H1 (cell line): ENCODE measurements at regions not wholly inside any gene's neighbourhood (a gene's known extent, or its start where the extent isn't known, plus 50 kb on each side); places are given as distances from the start of the nearest gene placed in this dataset.

Experiments
- CTCF ChIA-PET: fragments of 300-600 bp; sonication (Branson Sonifier 250); formaldehyde crosslinking; loops from one replicate; lab custom pipeline; 2021; ENCODE audit not compliant: partially characterized antibody; lab: Charles Lee
- POLR2A ChIA-PET: fragments of 300-600 bp; sonication (Branson Sonifier 250); formaldehyde crosslinking; loops from one replicate; lab custom pipeline; 2021; ENCODE audit warnings: inconsistent platforms; ENCODE audit not compliant: partially characterized antibody; lab: Charles Lee
- DNase-seq, 2 experiments: peaks; one replicate each; pipeline versions ENCODE4 v3.0.0 to v3.0.0-alpha.2; 2010 to 2022; ENCODE audit warnings: low spot score in 2 of 2, low read depth in 1 of 2, mixed read lengths in 1 of 2
- FAIRE-seq: peaks from 2 replicates; lab custom pipeline; 2011; peaks lifted over from hg19 to GRCh38; lab: Jason Lieb, UNC
- H2AFZ ChIP-seq: 2 replicates; pipeline ENCODE4 v1.8.1; 2012; ENCODE audit warnings: low read length, inconsistent platforms
- H2AK5ac ChIP-seq: 2 replicates; pipeline ENCODE4 v1.6.1; 2013; ENCODE audit warnings: low read depth, low read length
- H2BK120ac ChIP-seq: replicated peaks from 2 replicates; pipeline ENCODE3; 2013; ENCODE audit warnings: low read depth, low read length, inconsistent platforms
- H2BK12ac ChIP-seq: 2 replicates; pipeline ENCODE4 v1.6.1; 2013; ENCODE audit warnings: low read depth, low read length
- H2BK15ac ChIP-seq: 2 replicates; pipeline ENCODE4 v1.6.1; 2013; ENCODE audit warnings: low read length
- H2BK20ac ChIP-seq: 2 replicates; pipeline ENCODE4 v1.6.1; 2013; ENCODE audit warnings: low read length
- H2BK5ac ChIP-seq: 2 replicates; pipeline ENCODE4 v1.6.1; 2013; ENCODE audit warnings: low read depth, low read length
- H3K14ac ChIP-seq: 2 replicates; pipeline ENCODE4 v1.6.1; 2013; ENCODE audit warnings: inconsistent platforms; ENCODE audit not compliant: insufficient read length
- H3K18ac ChIP-seq: 2 replicates; pipeline ENCODE4 v1.6.1; 2013; ENCODE audit warnings: low read length; ENCODE audit errors: extremely low read depth
- H3K23ac ChIP-seq: 2 replicates; pipeline ENCODE4 v1.6.1; 2013; ENCODE audit warnings: inconsistent platforms; ENCODE audit not compliant: insufficient read length
- H3K23me2 ChIP-seq: 2 replicates; pipeline ENCODE4 v1.6.1; 2013; ENCODE audit warnings: low read depth, low read length
- H3K27ac ChIP-seq: 2 replicates; pipeline ENCODE4 v1.6.1; 2011; ENCODE audit warnings: low read depth, low read length, inconsistent platforms
- H3K27me3 ChIP-seq, 4 experiments: replicated peaks in 1 of 4; 1 replicate in 1 of 4; 2 replicates in 3 of 4; pipeline versions ENCODE4 v1.6.1 to v1.8.1; 2011 to 2013; ENCODE audit warnings: low read length in 3 of 4, mild to moderate bottlenecking in 3 of 4, inconsistent platforms in 2 of 4, mixed read lengths in 2 of 4, moderate library complexity in 1 of 4; ENCODE audit not compliant: control insufficient read depth in 3 of 4, insufficient read depth in 3 of 4; ENCODE audit errors: extremely low read depth in 1 of 4
- H3K36me3 ChIP-seq, 4 experiments: 2 replicates each; pipeline versions ENCODE4 v1.6.1 to v1.8.1; 2011 to 2013; ENCODE audit warnings: mild to moderate bottlenecking in 4 of 4, low read length in 3 of 4, moderate library complexity in 2 of 4, control low read depth in 1 of 4, inconsistent platforms in 1 of 4; ENCODE audit not compliant: insufficient read depth in 4 of 4, control insufficient read depth in 2 of 4
- H3K4ac ChIP-seq: replicated peaks from 2 replicates; pipeline ENCODE3; 2013; ENCODE audit warnings: low read length, low read depth, mixed read lengths, inconsistent platforms; ENCODE audit not compliant: insufficient read length
- H3K4me1 ChIP-seq, 4 experiments: replicated peaks in 1 of 4; 1 replicate in 1 of 4; 2 replicates in 3 of 4; pipeline versions ENCODE4 v1.6.1 to v1.8.1; 2011 to 2013; ENCODE audit warnings: low read length in 3 of 4, inconsistent platforms in 2 of 4, mixed read lengths in 1 of 4; ENCODE audit not compliant: insufficient read depth in 4 of 4, control insufficient read depth in 3 of 4
- H3K4me2 ChIP-seq, 2 experiments: 2 replicates each; pipeline versions ENCODE4 v1.6.1 to v1.8.1; 2011 to 2013; ENCODE audit warnings: low read depth in 2 of 2, low read length in 2 of 2, control low read depth in 1 of 2, inconsistent platforms in 1 of 2, mild to moderate bottlenecking in 1 of 2; ENCODE audit not compliant: insufficient read depth in 1 of 2
- H3K4me3 ChIP-seq, 4 experiments: fragments of 200-600, 300-600 bp in 1 of 4; sonication (generic), shearing (Covaris generic), sonication (Bioruptor Twin) in 1 of 4; 2 replicates each; pipeline versions ENCODE4 v1.5.1 to v1.8.1; 2011 to 2016; ENCODE audit warnings: low read length in 4 of 4, low read depth in 3 of 4, control low read depth in 2 of 4, inconsistent platforms in 2 of 4, mild to moderate bottlenecking in 2 of 4, mixed read lengths in 1 of 4, moderate library complexity in 1 of 4; ENCODE audit not compliant: insufficient read depth in 2 of 4; ENCODE audit errors: extremely low read depth in 1 of 4
- H3K56ac ChIP-seq: replicated peaks from 2 replicates; pipeline ENCODE3; 2013; ENCODE audit warnings: low read depth, mild to moderate bottlenecking, mixed read lengths, low read length, inconsistent platforms; ENCODE audit not compliant: insufficient read length
- H3K79me1 ChIP-seq: 2 replicates; pipeline ENCODE4 v1.6.1; 2013; ENCODE audit warnings: low read depth, low read length, control low read depth
- H3K79me2 ChIP-seq, 2 experiments: 2 replicates each; pipeline versions ENCODE4 v1.6.1 to v1.8.1; 2012 to 2013; ENCODE audit warnings: low read length in 2 of 2, mild to moderate bottlenecking in 2 of 2, inconsistent platforms in 1 of 2; ENCODE audit not compliant: insufficient read depth in 2 of 2, control insufficient read depth in 1 of 2
- H3K9ac ChIP-seq, 4 experiments: replicated peaks in 1 of 4; 1 replicate in 1 of 4; 2 replicates in 3 of 4; pipeline versions ENCODE4 v1.6.1 to v1.8.1; 2011 to 2013; ENCODE audit warnings: low read depth in 3 of 4, low read length in 3 of 4, control low read depth in 2 of 4, mild to moderate bottlenecking in 2 of 4, moderate library complexity in 2 of 4, inconsistent platforms in 1 of 4; ENCODE audit errors: extremely low read depth in 1 of 4
- H3K9me3 ChIP-seq, 2 experiments: 2 replicates each; pipeline versions ENCODE4 v1.6.1 to v1.8.1; 2012 to 2013; ENCODE audit warnings: mild to moderate bottlenecking in 2 of 2, moderate library complexity in 2 of 2, control low read depth in 1 of 2, inconsistent platforms in 1 of 2, low read depth in 1 of 2, low read length in 1 of 2, mixed read lengths in 1 of 2; ENCODE audit not compliant: insufficient read depth in 2 of 2
- H4K20me1 ChIP-seq, 2 experiments: replicated peaks in 1 of 2; 2 replicates each; pipeline versions ENCODE3 to v1.8.1; 2011 to 2013; ENCODE audit warnings: inconsistent platforms in 2 of 2, low read length in 2 of 2, mild to moderate bottlenecking in 1 of 2; ENCODE audit not compliant: insufficient read depth in 2 of 2, control insufficient read depth in 1 of 2
- H4K5ac ChIP-seq: 2 replicates; pipeline ENCODE4 v1.6.1; 2013; ENCODE audit warnings: low read length, low read depth, mixed read lengths, inconsistent platforms; ENCODE audit not compliant: insufficient read length
- H4K8ac ChIP-seq: 2 replicates; pipeline ENCODE4 v1.8.0; 2013; ENCODE audit warnings: mild to moderate bottlenecking, moderate library complexity, low read length, inconsistent platforms; ENCODE audit not compliant: insufficient read depth; ENCODE audit errors: extremely low read depth
- H4K91ac ChIP-seq: replicated peaks from 2 replicates; pipeline ENCODE3; 2013; ENCODE audit warnings: low read length, mixed read lengths, inconsistent platforms; ENCODE audit not compliant: insufficient read length
- BRCA1 ChIP-seq: IDR thresholded peaks from 2 replicates; pipeline ENCODE4 v1.6.1; 2012; ENCODE audit warnings: low read depth, low read length, improper control_type of control experiment
- CREB1 ChIP-seq: IDR thresholded peaks from 2 replicates; pipeline ENCODE4 v1.6.1; 2012; ENCODE audit warnings: inconsistent platforms
- EGR1 ChIP-seq: IDR thresholded peaks from 2 replicates; pipeline ENCODE4 v1.6.1; 2011; ENCODE audit warnings: low read depth, low read length, borderline replicate concordance
- HDAC2 ChIP-seq, 2 experiments: fragments of 300-600 bp in 1 of 2; sonication (generic) in 1 of 2; IDR thresholded peaks; 2 replicates each; pipeline ENCODE4 v1.6.1; 2011 to 2012; ENCODE audit warnings: low read depth in 2 of 2, low read length in 2 of 2, mild to moderate bottlenecking in 2 of 2, moderate library complexity in 2 of 2, borderline replicate concordance in 1 of 2, inconsistent platforms in 1 of 2
- JUND ChIP-seq: IDR thresholded peaks from 2 replicates; pipeline ENCODE4 v1.6.1; 2011; ENCODE audit warnings: mild to moderate bottlenecking, improper control_type of control experiment, low read length
- KDM4A ChIP-seq: IDR thresholded peaks from one replicate; pipeline ENCODE4 v1.7.1; 2012; ENCODE audit warnings: low read depth, mild to moderate bottlenecking, moderate library complexity, low read length, inconsistent platforms; ENCODE audit not compliant: severe bottlenecking
- NANOG ChIP-seq: IDR thresholded peaks from 2 replicates; pipeline ENCODE4 v1.6.1; 2011; ENCODE audit warnings: low read length, low read depth, mild to moderate bottlenecking, inconsistent platforms; ENCODE audit not compliant: insufficient read depth, poor library complexity, severe bottlenecking
- NRF1 ChIP-seq: IDR thresholded peaks from 2 replicates; pipeline ENCODE4 v1.6.1; 2011; ENCODE audit warnings: mild to moderate bottlenecking, low read depth, low read length, improper control_type of control experiment
- POLR2A ChIP-seq, 2 experiments: IDR thresholded peaks; 1 replicate in 1 of 2; 2 replicates in 1 of 2; pipeline ENCODE4 v1.6.1; 2011; ENCODE audit warnings: low read depth in 2 of 2, low read length in 2 of 2, mild to moderate bottlenecking in 2 of 2; ENCODE audit errors: control extremely low read depth in 1 of 2
- SIN3A ChIP-seq, 2 experiments: IDR thresholded peaks in 1 of 2; conservative IDR thresholded peaks in 1 of 2; 2 replicates each; pipeline ENCODE4 v1.6.1; 2011 to 2012; ENCODE audit warnings: low read length in 2 of 2, improper control_type of control experiment in 1 of 2, low read depth in 1 of 2, mild to moderate bottlenecking in 1 of 2
- SP2 ChIP-seq: IDR thresholded peaks from 2 replicates; pipeline ENCODE4 v1.6.1; 2012; ENCODE audit warnings: mild to moderate bottlenecking, low read length, inconsistent platforms
- SUZ12 ChIP-seq: fragments of 200-600 bp; sonication (generic); IDR thresholded peaks from 2 replicates; pipeline ENCODE4 v1.6.1; 2012; ENCODE audit warnings: mild to moderate bottlenecking, inconsistent platforms, low read length, moderate library complexity, mixed read lengths
- TAF1 ChIP-seq: IDR thresholded peaks from 2 replicates; pipeline ENCODE4 v1.6.1; 2011; ENCODE audit warnings: mild to moderate bottlenecking, low read depth, low read length
- TEAD4 ChIP-seq: IDR thresholded peaks from 2 replicates; pipeline ENCODE4 v1.6.1; 2012; ENCODE audit warnings: low read depth, low read length, inconsistent platforms, mixed read lengths
- WGBS, 2 experiments: shearing (Covaris generic) in 1 of 2; methylation state at CpG; one replicate each; pipeline versions ENCODE4 v1.1.6 to v1.1.7; 2013 to 2015; ENCODE audit warnings: low lambda C conversion rate in 2 of 2, mixed read lengths in 2 of 2, inconsistent platforms in 1 of 2, low coverage in 1 of 2, missing lambda C conversion rate in 1 of 2; ENCODE audit not compliant: insufficient replicate concordance in 2 of 2, insufficient coverage in 1 of 2, insufficient read length in 1 of 2; ENCODE audit errors: extremely low coverage in 1 of 2, missing lambda C conversion rate in 1 of 2; 5-methylcytosine and 5-hydroxymethylcytosine counted together

- Histone ChIP-seq H3K27ac (peak overlapping the region; percentile 57; the same call in 1 of the 2 replicates), H3K56ac (no peak overlapping the region), H3K4me3 (peak overlapping the region in 1 of 4 experiments; percentile 27; a peak in 1 of 8 replicates), H2BK5ac (peak overlapping the region; percentile 76; the same call in 1 of the 2 replicates), H2AK5ac (no peak overlapping the region), H4K91ac (peak overlapping the region; percentile 13), H3K79me2 (no peaks in the 10 kb centered on the region), H2BK15ac (no peak overlapping the region), H3K14ac (no peak overlapping the region), H4K20me1 (no peaks in the 10 kb centered on the region), H3K36me3 (peaks cover 0 to 8% (median 4%) of the 10 kb centered on the region in 4 experiments; a peak in 3 of 8 replicates), H3K4me2 (peak overlapping the region; percentile 7 to 12; a peak in 1 of 4 replicates), H3K79me1 (no peaks in the 10 kb centered on the region), H3K18ac (peak overlapping the region; percentile 51; the same call in 1 of the 2 replicates), H3K9me3 (peaks cover 35 to 51% of the 10 kb centered on the region in 2 experiments), H3K23ac (no peak overlapping the region), H2BK12ac (peak overlapping the region; percentile 56), H3K27me3 (no peaks in the 10 kb centered on the region; a peak in 1 of 7 replicates), H3K4ac (peak overlapping the region; percentile 88), H2BK120ac (peak overlapping the region; percentile 18), H3K4me1 (peaks cover 5 to 7% (median 6%) of the 10 kb centered on the region in 4 experiments; a peak in 5 of 7 replicates), H4K8ac (no peak overlapping the region), H3K9ac (no peak overlapping the region; a peak in 1 of 7 replicates), H2BK20ac (peak overlapping the region; percentile 99), H4K5ac (peak overlapping the region; percentile 75), H2AFZ (no peak overlapping the region), H3K23me2 (no peaks in the 10 kb centered on the region)
- POLR2A ChIA-PET: interaction anchor here (1.1 to 1.3 kb wide), 2 partner anchors 13 to 20 kb away, joined by 3 read pairs; no protein-coding TSS in a partner anchor
- DNase-seq (no peak), FAIRE-seq (no peak)
- TF ChIP-seq SP2 (no peak), HDAC2 (IDR thresholded peaks at IDR 0.05; ENCODE audit: borderline replicate concordance in 1 of 2, low read depth in 2 of 2, low read length in 2 of 2) (no peak), BRCA1 (no peak), SIN3A (conservative IDR thresholded peaks at IDR 0.05 in 1 of 2, IDR thresholded peaks at IDR 0.05 in 1 of 2; ENCODE audit: low read depth in 1 of 2, low read length in 2 of 2) (no peak), EGR1 (no peak), SUZ12 (no peak), NRF1 (no peak), KDM4A (no peak), TAF1 (no peak), NANOG (no peak), JUND (no peak), CREB1 (no peak), TEAD4 (no peak), POLR2A (IDR thresholded peaks at IDR 0.05; ENCODE audit: control extremely low read depth in 1 of 2, low read depth in 2 of 2, low read length in 2 of 2) (no peak)
- CTCF ChIA-PET: interaction anchor here (0.9 to 1.0 kb wide), 2 partner anchors 66 kb away, joined by 3 to 4 read pairs; no protein-coding TSS in a partner anchor
- WGBS, 2 experiments: 93% methylated on average over 1 of the region's 1 CpG; no CpG with 5 or more reads in 1 of the 2 experiments
Observed at GRCh38 chr10:43013065-43013464, 63.8 kb upstream of the RET start.
